ENCODE measurements at regions not wholly inside any gene's neighbourhood (a gene's known extent, or its start where the extent isn't known, plus 50 kb on each side); places are given as distances from the start of the nearest gene placed in this dataset.

- Histone ChIP-seq H3K36me3 (ENCODE audit: control insufficient read depth, insufficient read depth, low read length) (no peaks in the 10 kb centered on the region), H3K79me2 (ENCODE audit: control insufficient read depth, insufficient read depth, low read length) (no peaks in the 10 kb centered on the region), H3K9ac (ENCODE audit: insufficient read depth in 1 of 2, low read depth in 2 of 2, low read length in 2 of 2) (no peak overlapping the region), H3K4me3 (no peak overlapping the region), H4K20me1 (replicated peaks; ENCODE audit: control insufficient read depth, insufficient read depth, low read length) (no peaks in the 10 kb centered on the region; the same call in 1 of the 2 replicates), H3K4me1 (replicated peaks in 1 of 2; ENCODE audit: control insufficient read depth in 2 of 2, insufficient read depth in 2 of 2, low read length in 2 of 2) (no peaks in the 10 kb centered on the region), H3K4me2 (ENCODE audit: insufficient read depth, low read length) (no peak overlapping the region), H3K9me3 (replicated peaks; ENCODE audit: control insufficient read depth, insufficient read depth, low read depth, low read length) (no peaks in the 10 kb centered on the region), H3K27ac (ENCODE audit: extremely low read depth, low read depth, low read length) (no peak overlapping the region), H3K27me3 (ENCODE audit: control insufficient read depth in 2 of 2, insufficient read depth in 2 of 2, low read length in 2 of 2) (peaks cover 25 to 45% of the 10 kb centered on the region in 2 experiments), H2AFZ (ENCODE audit: low read depth, low read length) (no peak overlapping the region), H3K9me1 (ENCODE audit: control insufficient read depth, insufficient read depth, low read length) (no peaks in the 10 kb centered on the region)
- ATAC-seq (no peak), DNase-seq (ENCODE audit: extremely low read depth in 1 of 4, low spot score in 3 of 4) (no peak), FAIRE-seq (no peak)
- WGBS (ENCODE audit: insufficient coverage, low coverage, missing lambda C conversion rate): 0% methylated on average over 3 of the region's 3 CpGs
- CTCF ChIA-PET (ENCODE audit: low intra/inter-chr PET ratio): interaction anchor here (0.7 kb wide), 1 partner anchor 14 kb away, joined by 3 read pairs; no protein-coding TSS in a partner anchor
- no TSS peak for BruUV-seq (replicated peaks)
- in situ Hi-C loops (cut with MboI) (no loop called here), intact Hi-C loops (cut with micrococcal nuclease) (no loop called here)
- POLR2A ChIA-PET: no interaction called here
- TF ChIP-seq RBFOX2 (IDR thresholded peaks at IDR 0.05; ENCODE audit: low read depth, low read length) (no peak), PBX2 (CRISPR knock-in tag; IDR thresholded peaks at IDR 0.05; ENCODE audit: low read depth) (no peak), PBX2 (tag; conservative IDR thresholded peaks at IDR 0.05; ENCODE audit: low read depth) (no peak), NFATC3 (IDR thresholded peaks at IDR 0.05) (no peak), PPARD (CRISPR knock-in tag; IDR thresholded peaks at IDR 0.05) (no peak), POLR3G (IDR thresholded peaks at IDR 0.05; ENCODE audit: extremely low read depth, insufficient read length, insufficient replicate concordance) (no peak), OTX1 (CRISPR knock-in tag; IDR thresholded peaks at IDR 0.05) (no peak), TSHZ1 (CRISPR knock-in tag; IDR thresholded peaks at IDR 0.05) (no peak), CEBPZ (IDR thresholded peaks at IDR 0.05; ENCODE audit: borderline replicate concordance, low read depth, low read length) (no peak), ATF1 (CRISPR knock-in tag; IDR thresholded peaks at IDR 0.05) (no peak), ATF1 (tag; IDR thresholded peaks at IDR 0.05) (no peak), ZFP36 (IDR thresholded peaks at IDR 0.05; ENCODE audit: low read depth, low read length, partially characterized antibody) (no peak), SRF (CRISPR knock-in tag; IDR thresholded peaks at IDR 0.05) (no peak), NCOA2 (IDR thresholded peaks at IDR 0.05; ENCODE audit: partially characterized antibody in 2 of 2) (no peak), CAMTA2 (CRISPR knock-in tag; conservative IDR thresholded peaks at IDR 0.05) (no peak)
Measured at GRCh38 chr17:57174591-57174990, 81.7 kb upstream of the MSI2 start.

All from K562 (cell line).